HG03280 (cell line): ENCODE measurements at regions not wholly inside any gene's neighbourhood (a gene's known extent, or its start where the extent isn't known, plus 50 kb on each side); places are given as distances from the start of the nearest gene placed in this dataset.

ENCODE experiments used
- ATAC-seq: cut with Tn5 transposase; IDR thresholded peaks from one replicate; pipeline ENCODE4 v1.9.1; 2021; ENCODE audit warnings: mild to moderate bottlenecking, moderate library complexity; ENCODE audit not compliant: unreplicated experiment

DNA sequence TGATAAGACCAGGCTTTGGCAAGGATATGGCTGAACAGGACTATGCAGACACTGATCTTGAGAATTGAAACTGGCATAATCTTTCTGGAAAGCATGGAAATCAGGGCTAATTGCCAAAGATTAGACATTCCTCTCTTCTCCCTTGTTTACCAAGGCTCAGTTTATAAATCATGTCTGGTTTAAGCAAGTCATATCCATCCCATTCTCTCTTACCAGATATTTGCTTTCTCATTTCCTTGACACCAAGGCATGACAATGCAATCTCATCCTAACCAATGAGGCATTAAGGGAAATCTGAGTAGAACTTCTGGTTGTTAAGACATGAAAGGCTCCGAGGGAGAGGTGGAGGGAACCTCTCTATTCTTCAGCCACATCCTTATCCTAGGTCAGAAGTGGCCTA is 110.3 kb upstream of the CEP85L start:
- ATAC-seq: no peak

DNA sequence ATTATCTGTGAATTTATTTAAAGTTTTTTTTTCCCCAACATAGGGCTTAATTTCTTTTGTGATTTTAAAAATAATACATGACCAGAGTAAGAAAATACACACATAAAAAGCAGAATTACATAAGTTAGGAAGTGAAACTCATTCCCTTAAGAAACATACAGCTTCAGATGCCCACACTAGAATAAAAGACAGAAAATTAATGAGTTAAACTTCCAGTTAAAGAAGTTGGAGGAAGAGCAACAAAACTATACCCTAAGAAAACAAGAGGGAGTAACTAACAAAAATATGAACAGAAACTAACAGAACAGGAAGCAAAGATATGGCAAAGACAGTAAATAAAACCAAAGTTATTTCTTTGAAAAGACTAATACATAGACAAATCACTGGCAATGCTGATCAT is 107.6 kb upstream of the CEP85L start:
- no peak for ATAC-seq

DNA sequence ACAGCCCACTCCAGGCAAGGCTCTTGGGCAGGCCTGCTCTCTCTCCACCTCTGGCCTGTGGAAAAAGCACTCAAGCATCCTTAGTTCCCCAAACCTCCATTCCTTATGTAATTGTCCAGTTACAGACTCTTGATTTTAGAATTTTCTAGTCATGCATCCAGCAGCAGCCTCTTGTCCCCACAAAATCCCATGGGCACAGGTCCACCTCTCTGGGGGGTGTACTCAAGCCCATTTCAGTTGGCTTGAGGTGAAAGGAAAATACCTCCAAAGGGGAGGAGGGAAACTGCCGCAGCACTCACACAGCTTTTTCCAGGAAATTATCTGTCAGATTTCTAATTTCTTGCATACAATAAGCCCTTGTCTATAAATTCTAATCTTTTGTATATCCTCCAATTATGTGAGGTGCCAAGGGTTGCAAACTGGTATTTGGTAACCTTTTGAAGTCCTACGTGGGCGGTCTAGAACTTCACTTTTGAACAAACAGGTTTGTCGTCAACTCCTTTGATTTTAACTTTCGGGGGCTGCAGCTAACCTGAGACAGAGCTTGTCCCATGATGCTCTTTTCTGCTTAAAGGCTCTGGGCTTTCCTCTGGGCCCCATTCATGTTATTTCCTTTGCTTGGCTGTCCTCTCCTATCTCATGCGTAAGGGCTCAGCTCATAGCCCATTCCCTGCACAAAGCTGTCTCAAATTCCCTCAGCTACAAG is 104.7 kb upstream of the CEP85L start:
- ATAC-seq: no peak

DNA sequence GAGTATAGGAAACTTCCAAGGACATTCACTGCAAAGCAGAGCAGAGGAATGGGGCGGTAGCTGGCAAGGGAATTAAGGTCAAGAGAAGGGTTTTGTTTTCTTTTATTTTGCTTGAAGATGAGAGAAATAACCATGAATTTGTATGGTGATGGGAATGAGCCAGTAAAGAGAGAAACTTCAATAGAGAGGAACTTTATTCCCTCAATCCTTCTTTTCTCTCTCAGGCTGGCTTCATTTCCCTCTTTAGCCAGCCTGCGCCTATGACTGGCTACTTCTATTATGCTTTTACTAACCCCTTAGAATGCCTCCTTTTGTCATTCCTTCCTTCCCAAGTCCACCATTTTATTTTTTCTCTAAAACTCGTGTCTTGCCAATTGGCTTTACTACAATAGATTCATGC is 101.4 kb upstream of the CEP85L start:
- no peak for ATAC-seq

DNA sequence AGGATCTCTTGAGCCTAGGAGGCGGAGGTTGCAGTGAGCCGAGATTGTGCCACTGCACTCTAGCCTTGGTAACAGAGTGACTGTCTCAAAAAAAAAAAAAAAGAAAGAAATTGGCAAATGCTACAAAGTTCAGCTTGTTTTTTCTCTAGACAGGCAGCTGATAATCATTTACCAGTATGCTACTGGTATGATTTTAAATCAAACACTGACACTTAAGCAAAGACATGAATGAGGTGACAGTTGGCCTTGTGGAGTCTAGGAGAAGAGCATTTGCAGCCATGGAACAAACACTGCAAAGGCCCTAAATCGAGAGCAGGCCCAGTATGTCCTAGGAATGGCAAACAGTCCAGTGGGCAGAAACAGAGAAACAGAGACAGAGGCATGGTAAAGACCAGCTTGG is 99.7 kb upstream of the CEP85L start:
- no peak for ATAC-seq

DNA sequence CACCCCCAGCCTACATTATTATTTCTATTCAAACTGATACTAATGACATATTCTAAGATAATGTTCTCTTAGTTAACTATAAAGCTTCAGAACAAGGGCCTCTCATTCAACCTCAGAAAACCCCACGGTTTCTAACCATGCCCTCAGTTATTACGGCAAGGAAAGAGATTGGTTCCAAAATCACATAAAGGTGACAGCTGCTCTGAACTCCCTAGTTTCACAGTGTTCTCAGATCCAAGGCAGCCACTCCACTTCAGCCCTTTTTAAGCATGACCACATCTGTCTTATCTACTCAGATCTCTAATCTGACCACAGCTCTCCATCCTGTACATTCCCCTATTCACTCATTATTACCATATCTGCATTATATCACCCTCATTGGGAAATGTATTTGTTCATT is 98.8 kb upstream of the CEP85L start:
- no peak for ATAC-seq

DNA sequence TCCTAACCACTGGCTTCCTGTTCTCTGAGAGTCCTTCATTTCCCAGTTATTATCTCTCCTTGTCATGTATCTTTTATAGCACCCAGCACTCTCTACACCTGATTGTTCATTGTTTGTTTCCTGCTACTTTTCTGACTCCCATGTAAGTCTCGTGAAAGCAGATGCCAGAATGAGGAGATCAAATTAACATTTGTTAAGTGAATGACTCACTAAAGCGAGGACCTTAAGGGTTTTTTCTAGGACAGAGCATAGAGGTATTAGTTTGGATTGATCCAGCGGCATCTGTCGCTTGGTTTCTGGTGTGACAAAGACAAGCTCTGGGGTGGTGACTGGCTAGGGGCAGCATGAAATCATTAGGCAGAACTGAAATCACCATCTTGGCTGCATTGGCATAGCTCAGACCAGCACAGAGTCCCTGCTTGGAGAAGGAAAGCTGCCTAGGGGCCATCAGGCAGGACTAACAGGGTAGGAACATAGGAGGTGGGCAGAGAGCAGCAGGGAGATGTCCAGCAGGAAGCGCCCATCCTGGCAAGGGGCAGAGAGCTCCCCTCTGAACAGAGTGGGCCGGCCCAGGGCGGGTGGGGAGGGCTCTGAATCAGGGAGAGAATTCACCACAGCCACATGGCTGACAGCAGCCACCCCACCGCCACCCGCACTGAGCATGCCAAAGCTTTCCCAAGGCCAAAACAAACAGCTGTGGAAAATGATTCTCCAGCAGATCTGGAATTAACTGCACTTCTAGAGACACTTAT is 97.1 kb upstream of the CEP85L start:
- no peak for ATAC-seq

DNA sequence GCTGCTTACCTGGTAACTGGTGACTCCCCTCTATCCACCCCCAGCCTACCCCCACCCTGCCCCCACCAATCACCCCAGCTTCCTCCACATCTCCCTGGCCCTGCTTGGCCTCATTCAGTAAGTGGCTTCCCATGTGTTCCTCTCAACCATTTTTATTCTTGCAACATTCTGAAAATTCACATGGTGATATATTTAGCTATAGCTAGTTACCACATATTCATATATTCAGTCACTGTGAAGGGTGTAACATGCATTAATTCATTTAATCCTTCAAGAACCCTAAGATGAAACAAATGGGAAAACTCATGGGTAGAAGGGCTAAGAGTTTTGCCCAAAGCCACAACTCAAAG is 95.4 kb upstream of the CEP85L start:
- no peak for ATAC-seq

DNA sequence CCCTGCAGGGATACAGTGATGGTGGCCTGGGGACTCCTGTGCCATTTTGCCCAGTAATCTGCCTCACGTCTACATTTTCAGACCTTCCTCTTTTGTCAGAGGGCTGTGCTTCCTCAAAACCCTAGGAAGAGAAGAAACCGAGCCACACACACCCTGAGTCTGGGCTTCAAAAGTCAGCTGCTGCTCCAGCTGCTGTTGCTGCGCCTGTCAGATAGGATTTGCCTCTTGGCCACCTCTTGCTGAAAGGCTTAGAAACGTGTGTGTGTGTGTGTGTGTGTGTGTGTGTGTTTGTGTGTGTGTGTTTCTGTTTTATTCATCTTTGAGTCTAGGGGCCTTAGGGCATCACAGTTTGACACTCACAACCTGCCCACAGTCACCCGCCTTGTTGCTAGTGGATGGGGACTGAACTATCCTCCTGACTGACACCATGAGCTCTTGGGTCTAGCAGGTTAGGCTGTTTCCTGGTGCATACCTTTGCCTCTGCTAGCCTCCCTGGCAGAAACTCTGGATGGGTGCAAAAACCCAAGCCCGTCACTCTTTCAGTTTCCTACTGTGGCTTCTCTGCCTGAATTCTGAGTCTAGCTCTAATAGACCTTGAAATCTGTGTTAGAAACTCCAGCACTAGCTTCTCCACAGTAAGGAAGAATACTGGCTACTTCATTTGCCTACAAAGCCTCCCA is 94.9 kb upstream of the CEP85L start:
- ATAC-seq: no peak

DNA sequence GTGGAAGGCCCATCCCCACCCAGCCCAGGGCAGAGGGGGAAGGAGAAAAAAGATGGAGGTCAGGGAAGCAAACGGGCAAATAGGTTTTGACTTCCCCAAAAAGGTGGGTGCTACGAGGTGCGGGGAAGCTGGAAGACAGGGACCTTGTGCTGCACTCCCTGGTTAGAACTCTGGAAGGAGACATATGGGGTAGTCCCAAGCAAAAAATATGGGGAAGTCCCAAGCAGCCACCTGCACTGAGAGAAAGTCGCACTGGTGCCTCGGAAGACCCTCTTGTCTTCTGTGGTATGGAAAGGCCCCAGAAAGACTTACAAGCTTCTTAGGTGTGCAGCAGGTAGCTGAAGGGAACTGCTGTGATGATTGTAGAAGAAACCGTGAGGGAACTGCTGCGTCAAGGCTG is 93.8 kb upstream of the CEP85L start:
- ATAC-seq: no peak

DNA sequence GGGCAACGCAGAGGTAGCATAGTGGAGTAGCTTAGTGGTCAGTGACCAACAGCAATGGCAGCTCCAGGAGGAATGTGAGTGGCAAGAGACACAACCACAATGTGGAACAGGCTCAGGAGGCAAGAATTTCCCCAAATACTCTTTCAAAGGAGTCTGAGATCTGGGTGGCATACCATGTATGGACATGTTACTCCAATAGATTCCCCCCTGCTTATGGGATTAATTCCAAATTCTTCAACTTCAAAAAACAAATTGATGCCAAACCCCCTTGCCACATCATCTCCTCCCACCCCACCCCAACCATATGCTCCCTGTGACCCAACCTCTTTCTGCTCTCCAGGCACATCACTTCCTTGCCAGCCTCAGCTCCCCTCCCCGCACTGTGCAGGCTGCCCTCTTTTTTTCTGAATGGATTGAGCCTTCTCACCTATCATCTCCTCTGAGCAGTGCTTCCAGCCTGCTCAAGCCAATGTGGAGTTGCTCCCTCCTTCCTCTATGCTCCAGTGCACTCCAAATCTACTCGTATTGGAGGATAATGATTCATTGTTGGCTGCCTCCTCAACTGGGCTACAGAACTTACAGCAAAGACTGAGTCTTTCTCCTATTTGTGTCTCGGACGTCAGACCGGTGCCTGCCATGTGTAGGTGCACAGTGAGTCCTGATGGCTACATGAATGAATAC is 93.0 kb upstream of the CEP85L start:
- ATAC-seq: no peak

DNA sequence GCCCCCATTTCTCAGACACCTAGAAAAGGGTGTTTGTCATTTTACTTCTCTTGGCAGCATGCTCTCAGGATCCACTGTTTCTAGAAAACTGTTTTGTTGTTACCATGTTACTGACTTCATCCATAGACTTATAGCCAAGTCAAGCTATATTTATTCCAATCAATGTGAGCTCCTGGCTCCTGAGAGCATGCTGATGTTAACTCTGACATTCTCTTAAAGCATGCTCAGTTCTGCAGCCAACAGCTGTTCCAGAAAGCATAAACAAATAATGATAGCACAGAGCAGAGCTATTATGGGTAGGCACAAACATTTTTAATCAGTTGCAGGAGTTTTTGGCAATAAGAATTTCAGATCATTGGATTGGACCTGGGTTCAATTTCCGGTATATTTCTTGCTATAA is 92.4 kb upstream of the CEP85L start:
- no peak for ATAC-seq

DNA sequence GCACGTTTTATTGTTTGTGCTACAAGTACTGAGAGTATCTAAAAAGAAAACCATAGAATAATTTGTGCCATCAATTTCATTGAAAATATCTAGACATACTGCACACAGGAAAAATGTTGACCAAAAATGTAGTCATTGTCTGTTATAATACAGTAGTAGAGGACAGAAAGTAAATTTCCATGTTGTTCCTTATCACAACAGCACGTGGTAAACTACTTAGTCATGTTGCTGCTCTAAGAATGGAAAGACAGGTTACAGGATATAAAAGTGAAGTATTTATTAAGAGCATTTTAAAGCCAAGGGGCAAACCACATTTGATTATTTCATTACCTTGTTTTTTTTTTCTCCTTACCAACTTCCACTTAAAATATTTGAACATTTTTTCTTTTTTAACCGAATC is 89.0 kb upstream of the CEP85L start:
- no peak for ATAC-seq

DNA sequence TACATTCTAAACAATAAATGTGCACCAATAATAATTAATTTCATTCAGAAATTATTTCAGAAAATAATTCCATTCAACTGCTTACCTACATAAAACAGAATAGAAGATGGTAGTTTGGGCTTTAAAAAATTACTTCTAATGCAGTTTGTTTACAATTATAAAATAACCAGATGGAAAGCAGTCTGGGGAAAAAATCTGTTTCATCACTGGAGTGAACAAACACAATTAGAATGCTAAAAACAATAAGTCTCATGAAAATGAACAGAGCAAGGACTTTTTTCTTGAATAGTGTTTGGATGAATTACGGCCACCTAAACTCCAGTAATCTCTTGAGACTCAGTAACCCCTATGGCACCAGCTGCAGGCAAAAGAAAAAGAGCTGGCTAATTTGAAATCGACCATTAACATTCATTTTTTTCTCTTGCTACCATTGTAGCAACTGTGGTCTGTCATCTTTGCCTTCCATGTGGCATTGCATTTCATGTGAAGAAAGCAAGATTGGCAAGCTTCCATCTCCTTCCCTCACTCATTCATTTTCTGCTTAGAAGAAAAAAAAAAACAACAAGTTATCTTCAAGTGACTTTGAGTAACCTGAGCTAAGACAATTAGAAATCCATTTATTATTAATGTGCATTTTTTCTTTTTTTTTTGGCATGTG is 88.4 kb upstream of the CEP85L start:
- ATAC-seq: no peak

DNA sequence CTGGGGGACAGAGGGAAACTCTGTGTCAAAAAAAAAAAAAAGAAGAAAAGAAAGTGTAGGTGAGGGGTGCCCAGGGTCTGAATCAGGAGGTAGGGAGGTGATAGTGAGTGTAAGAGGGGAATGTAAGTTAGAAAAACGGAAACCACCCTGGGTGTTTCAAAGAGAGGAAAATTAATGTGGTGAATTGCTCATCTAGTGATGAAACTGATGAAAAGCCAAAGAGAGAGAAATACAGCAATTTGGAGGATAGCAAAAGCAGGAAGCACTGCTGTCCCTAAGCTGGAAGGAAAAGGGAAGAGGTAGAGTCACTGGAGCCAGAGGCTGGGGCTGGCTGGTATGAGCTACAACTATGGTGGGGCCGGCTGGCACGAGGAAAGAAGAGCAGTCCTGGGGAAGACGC is 85.0 kb upstream of the CEP85L start:
- ATAC-seq: no peak

DNA sequence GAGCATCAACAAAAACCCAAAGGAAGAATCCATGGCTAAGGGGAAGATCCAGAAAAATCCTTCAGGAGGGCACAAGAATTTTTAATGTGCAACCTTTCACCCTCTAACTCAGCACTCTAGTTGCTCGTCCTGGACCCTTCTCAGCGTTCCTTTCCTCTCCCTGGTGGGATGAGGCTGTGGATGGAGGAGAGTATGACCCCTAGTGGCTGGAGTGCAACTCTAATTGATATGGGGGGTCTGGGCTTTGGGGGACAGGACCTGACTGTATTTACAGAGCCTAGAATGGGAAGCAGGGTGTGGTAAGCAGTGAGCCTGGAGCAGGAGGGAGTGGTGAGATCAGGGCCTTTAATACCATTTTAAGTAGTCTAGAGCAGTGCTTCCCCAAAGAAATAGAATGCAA is 83.9 kb upstream of the CEP85L start:
- no peak for ATAC-seq

DNA sequence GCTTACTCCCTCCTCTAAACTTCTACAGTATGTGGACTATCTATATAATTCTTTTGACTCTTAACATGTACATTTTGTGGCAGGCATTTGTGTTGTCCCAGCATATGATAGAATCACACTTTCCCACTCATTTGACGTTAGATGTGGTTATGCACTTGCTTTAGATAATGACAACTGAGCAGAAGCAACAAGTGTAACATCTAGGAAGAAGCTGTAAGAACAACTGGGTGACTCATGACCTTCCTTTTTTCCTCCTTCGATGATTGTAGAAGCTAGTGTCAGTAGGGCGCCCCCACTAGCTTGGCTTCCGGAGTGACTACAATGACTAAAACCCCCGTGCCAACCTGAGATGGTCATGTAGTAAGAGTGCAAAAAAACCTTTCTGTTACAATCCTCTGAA is 74.6 kb upstream of the CEP85L start:
- no peak for ATAC-seq

DNA sequence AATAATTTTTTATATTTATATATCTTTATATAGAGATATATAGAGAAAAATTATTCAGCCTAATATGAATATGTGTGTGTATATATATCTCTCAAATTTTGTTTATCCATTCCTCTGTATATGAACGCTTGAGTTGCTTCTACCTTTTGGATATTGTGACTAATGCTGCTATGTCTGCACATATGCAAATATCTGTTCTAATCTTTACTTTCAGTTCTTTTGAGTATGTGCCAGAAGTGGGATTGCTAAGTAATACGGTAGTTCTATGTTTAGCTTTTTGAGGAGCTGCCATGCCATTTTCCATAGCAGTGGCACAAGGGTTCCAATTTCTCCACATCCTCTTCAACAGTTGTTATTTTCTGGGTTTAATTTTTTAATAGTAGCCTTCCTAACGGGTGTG is 72.8 kb upstream of the CEP85L start:
- peak; percentile 87 for ATAC-seq

DNA sequence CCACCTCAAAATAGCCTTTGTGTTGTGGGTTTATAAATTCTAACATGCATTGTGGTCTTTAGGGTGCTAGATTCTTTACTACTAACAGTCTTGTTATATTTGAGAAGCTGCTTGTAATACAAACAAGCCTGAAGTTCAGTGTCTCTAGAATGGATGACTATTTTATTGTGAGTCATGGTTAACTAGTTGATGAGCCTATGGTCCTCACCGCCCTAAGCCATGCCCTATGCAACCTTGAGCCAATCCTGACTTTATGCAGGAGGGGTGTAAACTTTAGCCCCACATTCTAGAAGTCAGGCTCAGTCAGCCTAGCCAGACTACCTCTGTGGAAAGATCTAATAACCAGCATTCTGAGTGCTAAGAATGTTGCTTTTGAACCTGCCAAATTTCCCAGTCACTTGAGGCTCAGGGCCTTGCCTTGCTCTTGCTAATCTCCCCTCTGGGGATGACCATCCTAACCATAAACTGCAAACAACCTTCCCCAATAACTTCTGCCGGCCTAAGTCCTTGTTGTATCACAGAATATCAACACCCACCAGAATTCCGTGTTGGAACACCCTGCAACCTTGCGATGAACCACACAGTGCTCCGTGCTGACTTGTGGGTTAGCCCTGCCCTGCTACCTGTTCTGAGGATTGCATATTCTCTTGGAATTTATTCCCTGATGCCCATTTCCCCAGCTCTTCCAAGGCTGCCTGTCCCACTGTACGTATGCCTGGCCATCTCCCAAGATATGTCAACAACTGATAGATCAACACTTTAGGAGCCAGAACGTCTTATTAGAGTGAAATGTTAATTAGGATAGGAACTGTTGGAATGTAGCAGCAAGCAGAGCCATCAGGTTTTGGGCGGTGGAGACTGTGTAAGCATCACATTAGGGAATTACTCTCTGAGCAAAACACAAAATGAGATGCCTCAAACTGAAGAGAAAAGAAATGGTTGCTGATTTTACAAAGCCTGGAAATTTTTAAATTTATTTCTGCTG is 71.7 kb upstream of the CEP85L start:
- ATAC-seq: no peak

DNA sequence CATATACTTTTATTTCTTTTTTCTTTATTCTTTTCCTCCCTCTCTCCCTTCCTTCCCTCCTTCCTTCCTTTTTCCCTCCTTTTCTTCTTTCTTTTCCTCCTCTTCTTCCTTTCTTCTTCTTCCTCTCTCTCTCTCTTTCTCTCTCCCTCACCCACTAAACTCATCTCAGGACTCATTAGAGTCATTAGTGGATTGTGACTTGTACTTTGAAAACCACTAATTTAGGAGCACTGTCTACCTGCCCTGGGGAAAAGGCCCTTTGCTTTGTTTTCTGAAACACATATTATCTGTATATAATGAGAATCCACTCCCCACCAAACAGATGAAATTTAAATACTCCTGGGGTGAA is 68.7 kb upstream of the CEP85L start:
- ATAC-seq: no peak
